ENCODE measurements at regions not wholly inside any gene's neighbourhood (a gene's known extent, or its start where the extent isn't known, plus 50 kb on each side); places are given as distances from the start of the nearest gene placed in this dataset.
"Not testable (repeated sequence)": the region's sequence is repeated elsewhere in the genome, so short reads cannot be mapped to it uniquely, and the experiment has no call there.

- in situ Hi-C loops (cut with MboI; ENCODE audit: low sequenced_read_pairs): no loop called here
- Histone ChIP-seq H3K36me3 (replicated peaks) (no peaks in the 10 kb centered on the region), H3K27me3 (ENCODE audit: low read depth) (peaks cover 12% of the 10 kb centered on the region), H3K4me1 (no peaks in the 10 kb centered on the region), H3K9me3 (no peaks in the 10 kb centered on the region), H3K4me3 (no peak overlapping the region)
- DNase-seq (ENCODE audit: low spot score in 2 of 2): no peak
Observed at GRCh38 chr11:13150487-13150886, 127.1 kb upstream of the BMAL1 start.

- H3K4me1 ChIP-seq: no peaks in the 10 kb centered on the region
- no peaks in the 10 kb centered on the region for H3K36me3 ChIP-seq (replicated peaks)
- no peak overlapping the region for H3K4me3 ChIP-seq
- H3K27me3 ChIP-seq (ENCODE audit: low read depth): peaks cover 12% of the 10 kb centered on the region
- H3K9me3 ChIP-seq: peaks cover 6% of the 10 kb centered on the region; the same call in 1 of the 2 replicates
- in situ Hi-C loops (cut with MboI; ENCODE audit: low sequenced_read_pairs): no loop called here
- DNase-seq (ENCODE audit: low spot score in 2 of 2): no peak
Observed at GRCh38 chr11:13152264-13152663, 125.3 kb upstream of the BMAL1 start.

- DNase-seq (ENCODE audit: low spot score in 2 of 2): no peak
- Histone ChIP-seq H3K4me3 (no peak overlapping the region), H3K27me3 (ENCODE audit: low read depth) (peaks cover 12% of the 10 kb centered on the region), H3K36me3 (replicated peaks) (no peaks in the 10 kb centered on the region), H3K4me1 (no peaks in the 10 kb centered on the region), H3K9me3 (peaks cover 6% of the 10 kb centered on the region; the same call in 1 of the 2 replicates)
- in situ Hi-C loops (cut with MboI; ENCODE audit: low sequenced_read_pairs): no loop called here
Observed at GRCh38 chr11:13152736-13153541, 124.7 kb upstream of the BMAL1 start.

- DNase-seq (ENCODE audit: low spot score in 2 of 2); H3K9me3 ChIP-seq; H3K36me3 ChIP-seq (replicated peaks); H3K4me1 ChIP-seq; in situ Hi-C loops (cut with MboI; ENCODE audit: low sequenced_read_pairs); H3K4me3 ChIP-seq: not testable (repeated sequence)
- H3K27me3 ChIP-seq (ENCODE audit: low read depth): peaks cover 12% of the 10 kb centered on the region
Observed at GRCh38 chr11:13154374-13154773, 123.2 kb upstream of the BMAL1 start.

- Histone ChIP-seq H3K9me3 (peaks cover 6% of the 10 kb centered on the region; the same call in 1 of the 2 replicates), H3K36me3 (replicated peaks) (no peaks in the 10 kb centered on the region), H3K27me3 (ENCODE audit: low read depth) (peaks cover 4% of the 10 kb centered on the region; the same call in 1 of the 2 replicates), H3K4me1 (no peaks in the 10 kb centered on the region), H3K4me3 (no peak overlapping the region)
- in situ Hi-C loops (cut with MboI; ENCODE audit: low sequenced_read_pairs): no loop called here
- no peak for DNase-seq (ENCODE audit: low spot score in 2 of 2)
Observed at GRCh38 chr11:13160346-13160745, 117.2 kb upstream of the BMAL1 start.

- DNase-seq (ENCODE audit: low spot score in 2 of 2): no peak
- Histone ChIP-seq H3K27me3 (ENCODE audit: low read depth) (peaks cover 4% of the 10 kb centered on the region), H3K36me3 (replicated peaks) (no peaks in the 10 kb centered on the region), H3K9me3 (peaks cover 3% of the 10 kb centered on the region; the same call in 1 of the 2 replicates), H3K4me3 (no peak overlapping the region), H3K4me1 (no peaks in the 10 kb centered on the region)
- in situ Hi-C loops (cut with MboI; ENCODE audit: low sequenced_read_pairs): no loop called here
Observed at GRCh38 chr11:13160806-13161205, 116.8 kb upstream of the BMAL1 start.

- H3K9me3 ChIP-seq: no peaks in the 10 kb centered on the region
- H3K27me3 ChIP-seq (ENCODE audit: low read depth): peaks cover 4% of the 10 kb centered on the region
- H3K36me3 ChIP-seq (replicated peaks): no peaks in the 10 kb centered on the region
- no peak for DNase-seq (ENCODE audit: low spot score in 2 of 2)
- in situ Hi-C loops (cut with MboI; ENCODE audit: low sequenced_read_pairs): no loop called here
- H3K4me3 ChIP-seq: no peak overlapping the region
- no peaks in the 10 kb centered on the region for H3K4me1 ChIP-seq
Observed at GRCh38 chr11:13163158-13163557, 114.4 kb upstream of the BMAL1 start.

- H3K4me1 ChIP-seq: no peaks in the 10 kb centered on the region
- H3K36me3 ChIP-seq (replicated peaks): no peaks in the 10 kb centered on the region
- no peak overlapping the region for H3K4me3 ChIP-seq
- no peak for DNase-seq (ENCODE audit: low spot score in 2 of 2)
- in situ Hi-C loops (cut with MboI; ENCODE audit: low sequenced_read_pairs): no loop called here
- no peaks in the 10 kb centered on the region for H3K9me3 ChIP-seq
- H3K27me3 ChIP-seq (ENCODE audit: low read depth): no peaks in the 10 kb centered on the region; the same call in 1 of the 2 replicates
Observed at GRCh38 chr11:13166036-13166435, 111.6 kb upstream of the BMAL1 start.

- Histone ChIP-seq H3K36me3 (replicated peaks) (no peaks in the 10 kb centered on the region), H3K27me3 (ENCODE audit: low read depth) (no peaks in the 10 kb centered on the region; the same call in 1 of the 2 replicates), H3K9me3 (no peaks in the 10 kb centered on the region), H3K4me1 (no peaks in the 10 kb centered on the region), H3K4me3 (no peak overlapping the region)
- no peak for DNase-seq (ENCODE audit: low spot score in 2 of 2)
- in situ Hi-C loops (cut with MboI; ENCODE audit: low sequenced_read_pairs): no loop called here
Observed at GRCh38 chr11:13168271-13168670, 109.3 kb upstream of the BMAL1 start.

GRCh38 chr11:13169709-13170108 lies 107.9 kb upstream of the BMAL1 start:
- Histone ChIP-seq H3K36me3 (replicated peaks) (no peaks in the 10 kb centered on the region), H3K4me1 (no peaks in the 10 kb centered on the region), H3K4me3 (no peak overlapping the region), H3K9me3 (no peaks in the 10 kb centered on the region), H3K27me3 (ENCODE audit: low read depth) (peaks cover 4% of the 10 kb centered on the region; the same call in 1 of the 2 replicates)
- in situ Hi-C loops (cut with MboI; ENCODE audit: low sequenced_read_pairs): no loop called here
- DNase-seq (ENCODE audit: low spot score in 2 of 2): no peak

- Histone ChIP-seq H3K4me1 (no peaks in the 10 kb centered on the region), H3K36me3 (replicated peaks) (no peaks in the 10 kb centered on the region), H3K27me3 (ENCODE audit: low read depth) (0 out of 2 replicates have a peak, but pooled peaks cover 9% of the 10 kb centered on the region), H3K9me3 (no peaks in the 10 kb centered on the region), H3K4me3 (no peak overlapping the region)
- DNase-seq (ENCODE audit: low spot score in 2 of 2): no peak
- in situ Hi-C loops (cut with MboI; ENCODE audit: low sequenced_read_pairs): no loop called here
Observed at GRCh38 chr11:13174090-13174489, 103.5 kb upstream of the BMAL1 start.

- in situ Hi-C loops (cut with MboI; ENCODE audit: low sequenced_read_pairs): no loop called here
- no peaks in the 10 kb centered on the region for H3K4me1 ChIP-seq
- DNase-seq (ENCODE audit: low spot score in 2 of 2): peak; percentile 14
- 0 out of 2 replicates have a peak, but pooled peaks cover under 1% of the 10 kb centered on the region for H3K9me3 ChIP-seq
- no peaks in the 10 kb centered on the region for H3K27me3 ChIP-seq (ENCODE audit: low read depth)
- H3K36me3 ChIP-seq (replicated peaks): no peaks in the 10 kb centered on the region
- H3K4me3 ChIP-seq: no peak overlapping the region
Observed at GRCh38 chr11:13183094-13183825, 94.3 kb upstream of the BMAL1 start.

- H3K4me3 ChIP-seq: no peak overlapping the region
- DNase-seq (ENCODE audit: low spot score in 2 of 2): no peak
- no peaks in the 10 kb centered on the region for H3K27me3 ChIP-seq (ENCODE audit: low read depth)
- H3K4me1 ChIP-seq: no peaks in the 10 kb centered on the region
- in situ Hi-C loops (cut with MboI; ENCODE audit: low sequenced_read_pairs): no loop called here
- 0 out of 2 replicates have a peak, but pooled peaks cover 2% of the 10 kb centered on the region for H3K9me3 ChIP-seq
- no peaks in the 10 kb centered on the region for H3K36me3 ChIP-seq (replicated peaks)
Observed at GRCh38 chr11:13183826-13184196, 93.8 kb upstream of the BMAL1 start.

- DNase-seq (ENCODE audit: low spot score in 2 of 2): no peak
- no peaks in the 10 kb centered on the region for H3K36me3 ChIP-seq (replicated peaks)
- in situ Hi-C loops (cut with MboI; ENCODE audit: low sequenced_read_pairs): no loop called here
- 0 out of 2 replicates have a peak, but pooled peaks cover 2% of the 10 kb centered on the region for H3K9me3 ChIP-seq
- no peaks in the 10 kb centered on the region for H3K27me3 ChIP-seq (ENCODE audit: low read depth)
- H3K4me1 ChIP-seq: no peaks in the 10 kb centered on the region
- H3K4me3 ChIP-seq: no peak overlapping the region
Observed at GRCh38 chr11:13184295-13184794, 93.2 kb upstream of the BMAL1 start.

Measured in HAP-1 (cell line).